ENCODE measurements at regions not wholly inside any gene's neighbourhood (a gene's known extent, or its start where the extent isn't known, plus 50 kb on each side); places are given as distances from the start of the nearest gene placed in this dataset.

DNA sequence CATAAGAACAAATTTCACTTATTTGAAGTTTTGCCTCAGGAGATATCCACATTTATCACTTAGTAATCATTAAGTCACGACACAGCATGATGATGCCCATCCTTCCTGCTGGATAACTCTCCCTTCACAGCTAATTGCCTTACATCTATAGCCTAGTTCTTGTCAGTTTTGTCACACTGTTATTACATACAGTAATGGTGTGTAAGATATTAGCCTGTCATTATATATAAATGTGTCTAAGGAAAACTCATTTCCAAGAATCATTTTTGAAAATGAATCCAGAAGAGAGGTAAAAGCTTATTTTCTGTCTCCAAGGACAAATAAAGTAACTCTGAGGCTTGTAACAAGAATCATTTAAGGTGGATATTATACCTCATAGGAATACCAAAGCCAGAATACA lies 193.2 kb upstream of the ARID2 start:
- Histone ChIP-seq H3K27ac (ENCODE audit: extremely low read depth, low read depth, low read length) (no peak overlapping the region), H3K9me3 (replicated peaks; ENCODE audit: control insufficient read depth, insufficient read depth, low read depth, low read length) (no peaks in the 10 kb centered on the region), H3K4me3 (no peak overlapping the region), H2AFZ (ENCODE audit: low read depth, low read length) (no peak overlapping the region), H3K9ac (ENCODE audit: insufficient read depth in 1 of 2, low read depth in 2 of 2, low read length in 2 of 2) (no peak overlapping the region), H3K4me2 (ENCODE audit: insufficient read depth, low read length) (no peak overlapping the region), H3K9me1 (ENCODE audit: control insufficient read depth, insufficient read depth, low read length) (no peaks in the 10 kb centered on the region), H3K4me1 (replicated peaks in 1 of 2; ENCODE audit: control insufficient read depth in 2 of 2, insufficient read depth in 2 of 2, low read length in 2 of 2) (no peaks in the 10 kb centered on the region), H3K27me3 (ENCODE audit: control insufficient read depth in 2 of 2, insufficient read depth in 2 of 2, low read length in 2 of 2) (no peaks in the 10 kb centered on the region), H3K79me2 (ENCODE audit: control insufficient read depth, insufficient read depth, low read length) (no peaks in the 10 kb centered on the region), H3K36me3 (ENCODE audit: control insufficient read depth, insufficient read depth, low read length) (no peaks in the 10 kb centered on the region), H4K20me1 (replicated peaks; ENCODE audit: control insufficient read depth, insufficient read depth, low read length) (no peaks in the 10 kb centered on the region)
- no peak for DNase-seq (ENCODE audit: extremely low read depth in 1 of 4, low spot score in 3 of 4)
- in situ Hi-C loops (cut with MboI) (no loop called here), intact Hi-C loops (cut with micrococcal nuclease) (loop anchor here (10.0 kb wide), 1 partner anchor 361 kb away; no protein-coding TSS in a partner anchor)
- no peak for FAIRE-seq
- 0% methylated on average over 1 of the region's 1 CpG for WGBS (ENCODE audit: insufficient coverage, low coverage, missing lambda C conversion rate)
- no peak for ATAC-seq
- ChIA-PET POLR2A (no interaction called here), CTCF (ENCODE audit: low intra/inter-chr PET ratio) (no interaction called here)
- BruUV-seq (replicated peaks): no TSS peak
- TF ChIP-seq GTF2E2 (tag; IDR thresholded peaks at IDR 0.05): no peak
- TF ChIP-seq CBX2 (IDR thresholded peaks at IDR 0.05; ENCODE audit: insufficient read depth, low read length, poor library complexity, severe bottlenecking): no peak
- TF ChIP-seq KLF6 (CRISPR knock-in tag; IDR thresholded peaks at IDR 0.05; ENCODE audit: borderline replicate concordance): no peak
- TF ChIP-seq, protein P1, sequence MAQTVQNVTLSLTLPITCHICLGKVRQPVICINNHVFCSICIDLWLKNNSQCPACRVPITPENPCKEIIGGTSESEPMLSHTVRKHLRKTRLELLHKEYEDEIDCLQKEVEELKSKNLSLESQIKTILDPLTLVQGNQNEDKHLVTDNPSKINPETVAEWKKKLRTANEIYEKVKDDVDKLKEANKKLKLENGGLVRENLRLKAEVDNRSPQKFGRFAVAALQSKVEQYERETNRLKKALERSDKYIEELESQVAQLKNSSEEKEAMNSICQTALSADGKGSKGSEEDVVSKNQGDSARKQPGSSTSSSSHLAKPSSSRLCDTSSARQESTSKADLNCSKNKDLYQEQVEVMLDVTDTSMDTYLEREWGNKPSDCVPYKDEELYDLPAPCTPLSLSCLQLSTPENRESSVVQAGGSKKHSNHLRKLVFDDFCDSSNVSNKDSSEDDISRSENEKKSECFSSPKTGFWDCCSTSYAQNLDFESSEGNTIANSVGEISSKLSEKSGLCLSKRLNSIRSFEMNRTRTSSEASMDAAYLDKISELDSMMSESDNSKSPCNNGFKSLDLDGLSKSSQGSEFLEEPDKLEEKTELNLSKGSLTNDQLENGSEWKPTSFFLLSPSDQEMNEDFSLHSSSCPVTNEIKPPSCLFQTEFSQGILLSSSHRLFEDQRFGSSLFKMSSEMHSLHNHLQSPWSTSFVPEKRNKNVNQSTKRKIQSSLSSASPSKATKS (CRISPR knock-in tag; IDR thresholded peaks at IDR 0.05): no peak
- no peak for TF ChIP-seq SRSF7 (optimal IDR thresholded peaks at IDR 0.05; ENCODE audit: low read depth, low read length)
- no peak for TF ChIP-seq PHTF2 (CRISPR knock-in tag; IDR thresholded peaks at IDR 0.05)
- no peak for TF ChIP-seq L3MBTL2 (IDR thresholded peaks at IDR 0.05)
- no peak for TF ChIP-seq GABPB2 (CRISPR knock-in tag; conservative IDR thresholded peaks at IDR 0.05)
- TF ChIP-seq, protein P2, sequence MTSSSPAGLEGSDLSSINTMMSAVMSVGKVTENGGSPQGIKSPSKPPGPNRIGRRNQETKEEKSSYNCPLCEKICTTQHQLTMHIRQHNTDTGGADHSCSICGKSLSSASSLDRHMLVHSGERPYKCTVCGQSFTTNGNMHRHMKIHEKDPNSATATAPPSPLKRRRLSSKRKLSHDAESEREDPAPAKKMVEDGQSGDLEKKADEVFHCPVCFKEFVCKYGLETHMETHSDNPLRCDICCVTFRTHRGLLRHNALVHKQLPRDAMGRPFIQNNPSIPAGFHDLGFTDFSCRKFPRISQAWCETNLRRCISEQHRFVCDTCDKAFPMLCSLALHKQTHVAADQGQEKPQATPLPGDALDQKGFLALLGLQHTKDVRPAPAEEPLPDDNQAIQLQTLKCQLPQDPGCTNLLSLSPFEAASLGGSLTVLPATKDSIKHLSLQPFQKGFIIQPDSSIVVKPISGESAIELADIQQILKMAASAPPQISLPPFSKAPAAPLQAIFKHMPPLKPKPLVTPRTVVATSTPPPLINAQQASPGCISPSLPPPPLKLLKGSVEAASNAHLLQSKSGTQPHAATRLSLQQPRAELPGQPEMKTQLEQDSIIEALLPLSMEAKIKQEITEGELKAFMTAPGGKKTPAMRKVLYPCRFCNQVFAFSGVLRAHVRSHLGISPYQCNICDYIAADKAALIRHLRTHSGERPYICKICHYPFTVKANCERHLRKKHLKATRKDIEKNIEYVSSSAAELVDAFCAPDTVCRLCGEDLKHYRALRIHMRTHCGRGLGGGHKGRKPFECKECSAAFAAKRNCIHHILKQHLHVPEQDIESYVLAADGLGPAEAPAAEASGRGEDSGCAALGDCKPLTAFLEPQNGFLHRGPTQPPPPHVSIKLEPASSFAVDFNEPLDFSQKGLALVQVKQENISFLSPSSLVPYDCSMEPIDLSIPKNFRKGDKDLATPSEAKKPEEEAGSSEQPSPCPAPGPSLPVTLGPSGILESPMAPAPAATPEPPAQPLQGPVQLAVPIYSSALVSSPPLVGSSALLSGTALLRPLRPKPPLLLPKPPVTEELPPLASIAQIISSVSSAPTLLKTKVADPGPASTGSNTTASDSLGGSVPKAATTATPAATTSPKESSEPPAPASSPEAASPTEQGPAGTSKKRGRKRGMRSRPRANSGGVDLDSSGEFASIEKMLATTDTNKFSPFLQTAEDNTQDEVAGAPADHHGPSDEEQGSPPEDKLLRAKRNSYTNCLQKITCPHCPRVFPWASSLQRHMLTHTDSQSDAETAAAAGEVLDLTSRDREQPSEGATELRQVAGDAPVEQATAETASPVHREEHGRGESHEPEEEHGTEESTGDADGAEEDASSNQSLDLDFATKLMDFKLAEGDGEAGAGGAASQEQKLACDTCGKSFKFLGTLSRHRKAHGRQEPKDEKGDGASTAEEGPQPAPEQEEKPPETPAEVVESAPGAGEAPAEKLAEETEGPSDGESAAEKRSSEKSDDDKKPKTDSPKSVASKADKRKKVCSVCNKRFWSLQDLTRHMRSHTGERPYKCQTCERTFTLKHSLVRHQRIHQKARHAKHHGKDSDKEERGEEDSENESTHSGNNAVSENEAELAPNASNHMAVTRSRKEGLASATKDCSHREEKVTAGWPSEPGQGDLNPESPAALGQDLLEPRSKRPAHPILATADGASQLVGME (CRISPR knock-in tag; IDR thresholded peaks at IDR 0.05): no peak
- TF ChIP-seq TRIM24 (IDR thresholded peaks at IDR 0.05): no peak
- TF ChIP-seq ZNF224 (CRISPR knock-in tag; IDR thresholded peaks at IDR 0.05): no peak
- no peak for TF ChIP-seq ZC3H4 (CRISPR knock-in tag; IDR thresholded peaks at IDR 0.05; ENCODE audit: borderline replicate concordance)
- no peak for TF ChIP-seq SAFB2 (IDR thresholded peaks at IDR 0.05; ENCODE audit: borderline replicate concordance, low read depth, low read length, severe bottlenecking)

Measured in K562 (cell line).